ENCODE measurements at regions not wholly inside any gene's neighbourhood (a gene's known extent, or its start where the extent isn't known, plus 50 kb on each side); places are given as distances from the start of the nearest gene placed in this dataset.

- no peak for DNase-seq
- H3K79me2 ChIP-seq (ENCODE audit: low read depth): no peaks in the 10 kb centered on the region
- peaks cover 75% of the 10 kb centered on the region for H3K27me3 ChIP-seq (ENCODE audit: insufficient read depth, low read depth)
- H3F3A ChIP-seq (ENCODE audit: insufficient read depth, low read depth): no peaks in the 10 kb centered on the region
- CTCF ChIA-PET: no interaction called here
- intact Hi-C loops (cut with micrococcal nuclease; ENCODE audit: unreplicated experiment): no loop called here
- H3K9me2 ChIP-seq (ENCODE audit: insufficient read depth): no peaks in the 10 kb centered on the region
- H3K27ac ChIP-seq: no peak overlapping the region
- H3K4me3 ChIP-seq: no peak overlapping the region
- H3K9me3 ChIP-seq (ENCODE audit: insufficient read depth, low read depth): no peaks in the 10 kb centered on the region
- no peak overlapping the region for H3K4me2 ChIP-seq
- no peak for TF ChIP-seq CTCF (conservative IDR thresholded peaks at IDR 0.05)
- TF ChIP-seq EZH2 (IDR thresholded peaks at IDR 0.05; ENCODE audit: low read depth): no peak
- no peak overlapping the region for H2AFZ ChIP-seq
- no peaks in the 10 kb centered on the region for H4K20me1 ChIP-seq (ENCODE audit: insufficient read depth)
- POLR2A ChIA-PET (ENCODE audit: unreplicated experiment): no interaction called here
- H3K4me1 ChIP-seq (replicated peaks; ENCODE audit: insufficient read depth): no peaks in the 10 kb centered on the region
- no TSS peak for BruUV-seq (replicated peaks)
- no peaks in the 10 kb centered on the region for H3K36me3 ChIP-seq (ENCODE audit: low read depth)
Measured at GRCh38 chr16:86410529-86410928, 99.8 kb upstream of the FOXF1 start.

GRCh38 chr16:86411897-86412296 lies 98.4 kb upstream of the FOXF1 start:
- POLR2A ChIA-PET (ENCODE audit: unreplicated experiment): no interaction called here
- H3K27ac ChIP-seq: no peak overlapping the region
- intact Hi-C loops (cut with micrococcal nuclease; ENCODE audit: unreplicated experiment): no loop called here
- no peaks in the 10 kb centered on the region for H4K20me1 ChIP-seq (ENCODE audit: insufficient read depth)
- H3K4me3 ChIP-seq: no peak overlapping the region
- no peak for DNase-seq
- no peaks in the 10 kb centered on the region for H3K4me1 ChIP-seq (replicated peaks; ENCODE audit: insufficient read depth)
- H3K9me2 ChIP-seq (ENCODE audit: insufficient read depth): no peaks in the 10 kb centered on the region
- no TSS peak for BruUV-seq (replicated peaks)
- no peak overlapping the region for H2AFZ ChIP-seq
- CTCF ChIA-PET: no interaction called here
- no peaks in the 10 kb centered on the region for H3K9me3 ChIP-seq (ENCODE audit: insufficient read depth, low read depth)
- no peaks in the 10 kb centered on the region for H3F3A ChIP-seq (ENCODE audit: insufficient read depth, low read depth)
- no peaks in the 10 kb centered on the region for H3K79me2 ChIP-seq (ENCODE audit: low read depth)
- no peaks in the 10 kb centered on the region for H3K36me3 ChIP-seq (ENCODE audit: low read depth)
- H3K4me2 ChIP-seq: no peak overlapping the region
- peaks cover 75% of the 10 kb centered on the region for H3K27me3 ChIP-seq (ENCODE audit: insufficient read depth, low read depth)
- TF ChIP-seq CTCF (conservative IDR thresholded peaks at IDR 0.05) (no peak), EZH2 (IDR thresholded peaks at IDR 0.05; ENCODE audit: low read depth) (no peak)

GRCh38 chr16:86414991-86415740 lies 95.2 kb upstream of the FOXF1 start:
- DNase-seq: no peak
- Histone ChIP-seq H3K27ac (no peak overlapping the region), H3K9me3 (ENCODE audit: insufficient read depth, low read depth) (no peaks in the 10 kb centered on the region), H2AFZ (no peak overlapping the region), H3K27me3 (ENCODE audit: insufficient read depth, low read depth) (peaks cover 64% of the 10 kb centered on the region), H3K36me3 (ENCODE audit: low read depth) (no peaks in the 10 kb centered on the region), H3F3A (ENCODE audit: insufficient read depth, low read depth) (no peaks in the 10 kb centered on the region), H3K79me2 (ENCODE audit: low read depth) (no peaks in the 10 kb centered on the region), H3K4me3 (no peak overlapping the region), H4K20me1 (ENCODE audit: insufficient read depth) (no peaks in the 10 kb centered on the region), H3K9me2 (ENCODE audit: insufficient read depth) (no peaks in the 10 kb centered on the region), H3K4me1 (replicated peaks; ENCODE audit: insufficient read depth) (no peaks in the 10 kb centered on the region), H3K4me2 (no peak overlapping the region)
- intact Hi-C loops (cut with micrococcal nuclease; ENCODE audit: unreplicated experiment): no loop called here
- no peak for TF ChIP-seq CTCF (conservative IDR thresholded peaks at IDR 0.05)
- TF ChIP-seq EZH2 (IDR thresholded peaks at IDR 0.05; ENCODE audit: low read depth): no peak
- POLR2A ChIA-PET (ENCODE audit: unreplicated experiment): no interaction called here
- CTCF ChIA-PET: no interaction called here
- no TSS peak for BruUV-seq (replicated peaks)

Measured in PC-9 (cell line).